ENCODE measurements at regions not wholly inside any gene's neighbourhood (a gene's known extent, or its start where the extent isn't known, plus 50 kb on each side); places are given as distances from the start of the nearest gene placed in this dataset.
"Not testable (repeated sequence)": the region's sequence is repeated elsewhere in the genome, so short reads cannot be mapped to it uniquely, and the experiment has no call there.

DNA sequence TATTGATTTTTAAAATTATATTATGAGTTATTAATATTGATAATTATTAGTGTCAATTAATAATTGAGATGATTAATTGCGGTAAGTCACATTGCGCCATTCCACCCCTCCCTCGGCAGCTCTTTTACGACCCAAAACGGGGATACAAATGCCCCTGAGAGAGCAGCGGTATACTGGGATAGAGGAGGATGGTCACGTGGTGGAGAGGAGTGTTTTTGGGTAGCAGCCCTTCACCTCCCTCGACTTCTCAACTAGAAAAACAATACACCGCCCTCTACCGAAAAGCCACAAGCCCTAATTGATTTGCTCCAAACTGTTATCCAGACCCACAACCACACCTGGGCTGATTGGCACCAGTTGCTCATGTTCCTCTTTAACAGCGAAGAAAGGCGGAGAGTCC, 71.0 kb downstream of the DAPL1 start:
- DNase-seq; ATAC-seq; intact Hi-C loops (cut with DNase I, micrococcal nuclease): not testable (repeated sequence)

DNA sequence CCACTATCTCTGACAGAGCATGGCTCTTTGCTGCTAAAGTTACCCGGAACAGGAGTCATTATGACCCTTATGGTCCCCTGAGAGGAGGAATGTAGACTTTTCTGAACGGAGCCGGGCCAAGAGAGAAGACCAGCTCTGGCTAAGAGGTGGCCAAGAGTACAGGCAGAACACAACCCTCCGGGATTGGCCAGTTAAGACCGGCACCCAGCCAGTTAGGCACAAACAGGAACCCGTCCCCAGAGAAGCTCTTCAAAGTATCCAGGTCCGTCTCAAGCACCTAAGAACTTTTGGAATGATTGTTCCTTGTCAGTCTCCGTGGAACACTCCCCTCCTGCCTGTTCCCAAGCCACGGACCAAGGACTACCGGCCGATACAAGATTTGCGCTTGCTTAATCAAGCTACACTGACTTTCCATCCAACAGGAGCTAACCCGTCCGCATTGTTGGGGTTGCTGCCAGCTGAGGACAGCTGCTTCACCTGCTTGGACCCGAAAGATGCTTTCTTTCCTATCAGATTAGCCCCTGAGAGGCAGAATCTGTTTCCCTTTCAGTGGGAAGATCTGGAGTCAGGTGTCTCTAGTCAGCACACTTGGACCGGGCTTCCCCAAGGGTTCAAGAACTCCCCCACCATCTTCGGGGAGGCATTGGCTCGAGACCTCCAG, 72.5 kb downstream of the DAPL1 start:
- ATAC-seq; intact Hi-C loops (cut with DNase I, micrococcal nuclease); DNase-seq: not testable (repeated sequence)

DNA sequence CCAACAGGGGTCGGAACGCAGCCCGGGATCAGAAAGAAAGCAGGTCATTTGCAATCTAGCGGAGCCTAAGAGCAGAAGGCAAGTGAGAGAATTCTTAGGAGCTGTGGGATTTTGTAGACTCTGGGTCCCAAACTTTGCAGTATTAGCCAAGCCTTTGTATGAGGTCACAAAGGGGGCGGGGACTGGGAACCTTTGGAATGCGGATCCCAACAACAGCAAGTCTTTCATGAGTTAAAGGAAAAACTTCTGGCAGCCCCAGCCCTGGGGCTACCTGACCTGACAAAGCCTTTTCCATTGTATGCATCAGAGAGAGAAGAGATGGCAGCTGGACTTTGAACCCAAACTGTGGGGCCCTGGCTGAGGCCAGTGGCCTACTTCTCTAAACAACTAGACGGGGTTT, 73.3 kb downstream of the DAPL1 start:
- DNase-seq; intact Hi-C loops (cut with DNase I, micrococcal nuclease): not testable (repeated sequence)

DNA sequence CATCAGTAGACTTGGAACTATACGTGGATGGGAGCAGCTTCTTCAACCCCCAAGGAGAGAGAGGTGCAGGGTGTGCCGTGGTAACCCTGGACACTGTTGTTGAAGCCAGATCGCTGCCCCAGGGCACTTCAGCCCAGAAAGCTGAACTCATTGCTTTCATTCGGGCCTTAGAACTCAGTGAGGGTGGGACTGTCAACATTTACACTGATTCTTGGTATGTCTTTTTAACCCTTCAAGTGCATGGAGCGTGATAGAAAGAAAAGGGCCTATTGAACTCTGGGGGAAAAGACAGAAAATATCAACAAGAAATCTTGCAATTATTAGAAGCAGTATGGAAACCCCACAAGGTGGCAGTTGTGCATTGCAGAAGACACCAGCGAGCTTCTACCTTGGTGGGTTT, 74.0 kb downstream of the DAPL1 start:
- DNase-seq; ATAC-seq; intact Hi-C loops (cut with DNase I, micrococcal nuclease): not testable (repeated sequence)

More for the DNA sequence above, 73.3 kb downstream of the DAPL1 start:
- ATAC-seq: not testable (repeated sequence)

DNA sequence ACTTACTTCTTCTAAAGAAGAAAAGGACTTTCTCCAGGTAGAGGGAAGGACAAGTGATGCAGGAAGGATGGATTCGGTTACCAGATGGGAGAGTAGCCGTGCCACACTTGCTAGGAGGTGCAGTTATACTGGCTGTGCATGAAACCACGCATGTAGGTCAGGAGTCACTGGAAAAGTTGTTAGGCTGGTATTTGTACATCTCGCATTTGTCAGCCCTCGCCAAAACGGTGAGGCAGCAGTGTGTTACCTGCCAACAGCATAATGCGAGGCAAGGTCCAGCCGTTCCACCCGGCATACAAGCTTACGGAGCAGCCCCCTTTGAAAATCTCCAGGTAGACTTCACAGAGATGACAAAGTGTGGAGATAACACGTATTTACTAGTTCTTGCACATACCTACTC, 74.5 kb downstream of the DAPL1 start:
- intact Hi-C loops (cut with DNase I, micrococcal nuclease); ATAC-seq; DNase-seq: not testable (repeated sequence)

DNA sequence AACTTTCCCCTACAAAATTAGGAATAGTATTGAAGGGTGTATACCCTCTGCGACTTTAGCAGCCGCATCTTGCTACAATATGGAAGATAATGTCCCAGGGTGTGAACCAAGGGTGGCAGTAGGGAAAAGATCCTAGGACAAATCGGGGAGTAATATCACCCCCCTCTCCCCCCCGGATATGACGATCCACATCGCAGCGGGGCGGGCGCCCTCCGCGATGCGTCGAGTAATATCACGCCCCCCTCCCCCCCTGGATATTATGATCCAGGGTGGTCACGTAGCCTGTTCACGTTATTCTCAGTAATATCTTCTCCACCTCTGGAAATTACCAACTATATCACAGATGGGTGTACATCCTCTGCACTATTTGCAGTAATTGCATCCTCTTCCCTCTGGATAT, 82.9 kb downstream of the DAPL1 start:
- intact Hi-C loops (cut with DNase I, micrococcal nuclease): no loop called here
- no peak for ATAC-seq
- no peak for DNase-seq

DNA sequence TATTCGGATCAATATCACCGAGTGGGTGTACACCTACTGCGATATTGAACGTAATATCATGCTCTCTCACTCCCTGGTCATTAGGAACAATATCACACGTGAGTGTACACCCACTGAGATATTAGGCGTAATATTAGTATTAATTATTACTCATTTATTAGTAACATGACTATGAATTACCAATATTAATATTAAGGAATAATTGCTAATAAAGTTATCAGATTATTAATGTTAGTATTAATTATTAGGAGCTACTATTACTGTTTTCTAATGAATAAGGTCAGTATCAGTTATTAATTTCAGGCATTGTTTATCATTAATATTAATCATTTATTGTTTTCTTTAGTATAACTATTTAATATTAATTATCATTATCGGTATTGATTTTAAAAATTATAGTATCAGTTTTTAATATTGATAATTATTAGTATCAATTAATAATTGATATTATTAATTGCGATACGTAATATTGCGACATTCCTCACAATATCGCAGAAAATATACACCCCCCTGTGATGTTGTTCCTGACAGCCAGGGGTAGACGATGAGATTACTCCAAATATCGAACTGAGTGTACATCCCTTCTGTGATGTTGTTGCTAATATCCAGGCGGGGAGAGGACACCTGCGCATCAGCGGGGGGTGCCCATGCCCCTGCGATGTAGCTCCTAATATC, 84.2 kb downstream of the DAPL1 start:
- intact Hi-C loops (cut with DNase I, micrococcal nuclease): no loop called here
- DNase-seq (no peak), ATAC-seq (no peak)

DNA sequence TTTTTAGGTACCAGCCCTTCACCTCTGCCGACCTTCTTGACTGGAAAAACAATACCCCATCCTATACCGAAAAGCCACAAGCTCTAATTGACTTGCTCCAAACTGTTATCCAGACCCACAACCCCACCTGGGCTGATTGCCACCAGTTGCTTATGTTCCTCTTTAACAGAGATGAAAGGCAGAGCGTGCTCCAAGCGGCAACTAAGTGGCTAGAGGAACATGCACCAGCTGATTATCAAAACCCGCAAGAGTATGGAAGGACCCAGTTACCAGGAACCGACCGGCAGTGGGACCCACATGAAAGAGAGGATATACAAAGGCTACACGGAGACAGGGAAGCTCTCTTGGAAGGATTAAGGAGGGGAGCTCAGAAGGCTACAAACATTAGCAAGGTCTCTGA, 86.1 kb upstream of the TANC1 start:
- intact Hi-C loops (cut with DNase I, micrococcal nuclease): no loop called here
- ATAC-seq (no peak), DNase-seq (no peak)

DNA sequence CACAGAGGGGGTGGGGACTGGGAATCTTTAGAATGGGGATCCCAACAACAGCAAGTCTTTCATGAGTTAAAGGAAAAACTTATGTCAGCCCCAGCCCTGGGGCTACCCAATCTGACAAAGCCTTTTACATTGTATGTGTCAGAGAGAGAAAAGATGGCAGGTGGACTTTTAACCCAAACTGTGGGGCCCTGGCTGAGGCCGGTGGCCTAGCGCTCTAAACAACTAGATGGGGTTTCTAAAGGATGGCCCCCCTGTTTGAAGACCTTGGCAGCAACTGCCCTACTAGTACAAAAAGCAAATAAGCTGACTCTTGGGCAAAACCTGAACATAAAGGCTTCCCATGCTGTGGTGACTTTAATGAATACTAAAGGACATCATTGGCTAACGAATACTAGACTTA, 83.9 kb upstream of the TANC1 start:
- DNase-seq; intact Hi-C loops (cut with DNase I, micrococcal nuclease); ATAC-seq: not testable (repeated sequence)

DNA sequence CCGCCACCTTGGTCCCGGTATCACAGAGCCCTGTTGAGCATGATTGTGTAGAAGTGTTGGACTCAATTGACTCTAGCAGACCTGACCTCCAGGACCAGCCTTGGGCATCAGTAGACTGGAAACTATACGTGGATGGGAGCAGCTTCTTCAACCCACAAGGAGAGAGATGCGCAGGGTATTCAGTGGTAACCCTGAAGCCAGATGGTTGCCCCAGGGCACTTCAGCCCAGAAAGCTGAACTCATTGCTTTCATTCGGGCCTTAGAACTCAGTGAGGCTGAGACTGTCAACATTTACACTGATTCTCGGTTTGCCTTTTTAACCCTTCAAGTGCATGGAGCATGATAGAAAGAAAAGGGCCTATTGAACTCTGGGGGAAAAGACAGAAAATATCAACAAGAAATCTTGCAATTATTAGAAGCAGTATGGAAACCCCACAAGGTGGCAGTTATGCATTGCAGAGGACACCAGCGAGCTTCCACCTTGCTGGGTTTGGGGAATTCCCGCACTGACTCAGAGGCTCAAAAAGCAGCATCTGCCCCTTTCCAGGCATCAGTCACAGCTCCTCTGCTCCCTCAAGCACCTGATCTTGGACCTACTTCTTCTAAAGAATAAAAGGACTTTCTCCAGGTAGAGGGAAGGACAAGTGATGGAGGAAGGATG, 83.3 kb upstream of the TANC1 start:
- ATAC-seq; intact Hi-C loops (cut with DNase I, micrococcal nuclease); DNase-seq: not testable (repeated sequence)

DNA sequence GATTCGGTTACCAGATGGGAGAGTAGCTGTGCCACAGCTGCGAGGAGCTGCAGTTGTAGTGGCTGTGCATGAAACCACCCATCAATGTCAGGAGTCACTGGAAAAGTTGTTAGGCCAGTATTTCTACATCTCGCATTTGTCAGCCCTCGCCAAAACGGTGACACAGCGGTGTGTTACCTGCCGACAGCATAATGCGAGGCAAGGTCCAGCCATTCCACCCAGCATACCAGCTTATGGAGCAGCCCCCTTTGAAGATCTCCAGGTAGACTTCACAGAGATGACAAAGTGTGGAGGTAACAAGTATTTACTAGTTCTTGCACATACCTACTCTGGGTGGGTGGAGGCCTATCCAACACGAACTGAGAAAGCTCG, 82.8 kb upstream of the TANC1 start:
- ATAC-seq; intact Hi-C loops (cut with DNase I, micrococcal nuclease); DNase-seq: not testable (repeated sequence)

DNA sequence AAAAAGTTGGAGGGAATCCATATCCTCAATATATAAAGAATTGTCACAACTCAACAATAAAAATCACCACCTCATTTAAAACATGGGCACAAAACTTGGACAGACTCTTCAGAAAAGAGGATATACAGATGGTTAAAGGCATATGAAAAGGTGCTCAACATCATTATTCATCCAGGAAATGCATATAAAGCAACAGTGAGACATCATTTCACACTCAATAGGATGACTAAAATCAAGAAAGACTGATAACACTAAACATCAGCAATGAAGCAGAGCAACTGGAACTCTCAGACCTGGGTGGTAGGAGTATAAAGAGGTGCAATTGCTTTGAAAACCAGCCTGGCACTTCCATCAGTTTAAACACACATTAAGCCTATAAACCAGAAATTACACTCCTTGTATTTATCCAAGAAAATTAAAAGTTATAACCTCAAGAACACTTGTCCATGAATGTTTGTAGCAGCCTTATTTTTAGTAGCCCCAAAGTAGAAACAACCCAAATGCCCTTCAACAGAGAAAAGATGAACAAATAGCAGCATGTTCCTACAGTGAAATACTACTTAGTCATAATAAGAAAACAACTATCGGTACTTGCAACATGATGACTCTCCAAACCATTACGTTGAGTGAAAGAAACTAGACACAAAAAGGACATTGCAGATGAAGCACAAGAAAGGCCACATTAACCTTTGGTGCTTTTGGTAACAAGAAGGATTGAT, 79.1 kb upstream of the TANC1 start:
- DNase-seq (no peak), ATAC-seq (no peak)
- intact Hi-C loops (cut with DNase I, micrococcal nuclease): no loop called here

DNA sequence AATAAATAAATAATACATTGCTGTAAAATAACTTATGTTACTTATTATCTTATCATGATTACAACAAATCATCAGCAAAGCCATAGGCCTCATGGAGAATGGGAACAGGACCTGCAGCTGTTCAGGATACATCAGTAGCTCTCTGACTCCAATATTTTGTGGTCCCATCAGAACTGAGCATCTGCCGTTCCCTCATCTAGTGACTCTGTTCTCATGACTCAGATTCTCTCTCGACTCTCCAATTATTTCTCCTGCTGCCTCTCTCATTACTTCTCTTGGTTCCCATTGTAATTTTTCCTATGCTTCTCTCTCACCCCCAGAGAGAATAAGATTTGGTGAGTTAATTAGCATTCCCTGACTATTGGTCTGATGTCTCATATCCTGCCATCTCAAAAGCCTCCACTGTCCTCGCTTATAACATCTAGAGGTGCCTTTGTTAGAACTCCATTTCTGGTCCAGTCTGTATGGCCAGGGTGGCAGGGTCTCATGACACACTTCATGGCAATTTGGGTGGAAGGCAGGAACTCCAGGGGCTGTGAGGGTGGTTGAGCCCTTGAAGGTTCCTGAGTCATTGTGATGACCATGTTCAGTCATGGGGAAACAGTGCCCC, 78.0 kb upstream of the TANC1 start:
- DNase-seq: no peak
- ATAC-seq: no peak
- intact Hi-C loops (cut with DNase I, micrococcal nuclease): no loop called here

DNA sequence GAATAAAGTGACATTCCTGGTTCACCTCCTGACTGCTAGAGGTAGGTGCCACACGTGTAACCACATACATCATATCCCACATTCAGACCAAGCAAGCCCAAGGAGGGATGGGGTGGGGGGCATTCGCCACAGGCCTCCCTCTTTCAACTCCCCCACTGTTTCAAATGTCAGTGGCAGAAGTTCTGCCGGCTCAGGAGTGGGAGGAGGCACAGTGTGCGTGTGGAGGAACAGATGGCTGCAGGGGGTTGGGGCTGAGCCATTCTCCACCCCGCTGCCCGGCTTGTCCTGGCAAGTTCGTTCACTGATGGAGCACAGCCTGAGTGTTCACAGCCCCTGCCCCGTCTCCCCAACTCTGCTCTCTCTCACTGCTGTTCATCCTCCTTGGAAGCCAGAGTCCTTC, 75.4 kb upstream of the TANC1 start:
- ATAC-seq (no peak), DNase-seq (no peak)
- intact Hi-C loops (cut with DNase I, micrococcal nuclease): no loop called here

DNA sequence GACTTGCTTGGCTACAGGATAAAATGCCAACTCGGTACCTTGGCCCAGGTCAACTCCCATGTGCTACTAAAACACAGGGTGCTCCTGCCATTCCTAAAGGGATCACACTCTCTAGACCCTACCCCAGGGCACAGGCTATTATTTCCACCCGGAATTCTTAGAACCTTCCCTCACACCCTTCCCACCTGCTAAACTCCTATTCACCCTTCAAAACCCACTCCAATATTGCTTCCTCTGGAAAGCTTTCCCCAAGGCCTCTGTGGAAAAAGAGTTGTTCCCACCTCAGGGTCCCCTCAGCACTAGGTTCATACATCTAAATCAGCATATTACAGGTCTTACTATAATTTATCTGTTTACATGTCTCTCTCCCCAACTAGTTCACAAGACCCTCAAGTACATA, 75.0 kb upstream of the TANC1 start:
- intact Hi-C loops (cut with DNase I, micrococcal nuclease): no loop called here
- no peak for ATAC-seq
- no peak for DNase-seq

DNA sequence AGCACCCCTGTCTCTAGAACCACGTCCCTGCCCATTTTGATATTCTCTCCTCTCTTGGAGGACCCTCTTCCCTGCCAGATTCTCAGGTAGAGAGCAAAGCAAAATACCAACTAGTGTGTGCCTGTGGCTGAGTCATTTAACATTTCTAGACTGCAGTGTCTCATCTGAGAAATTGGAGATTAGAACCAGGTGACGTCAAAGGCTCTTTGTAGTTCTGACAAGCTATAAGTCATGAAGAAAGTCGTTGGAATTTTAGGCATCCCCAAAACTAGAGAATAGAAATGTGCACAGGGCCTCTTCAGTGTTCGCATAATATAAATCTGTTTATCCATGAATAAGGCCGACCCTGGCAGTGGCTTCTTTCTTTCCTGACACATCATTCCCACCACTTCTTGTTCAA, 74.4 kb upstream of the TANC1 start:
- intact Hi-C loops (cut with DNase I, micrococcal nuclease): no loop called here
- DNase-seq (no peak), ATAC-seq (no peak)

DNA sequence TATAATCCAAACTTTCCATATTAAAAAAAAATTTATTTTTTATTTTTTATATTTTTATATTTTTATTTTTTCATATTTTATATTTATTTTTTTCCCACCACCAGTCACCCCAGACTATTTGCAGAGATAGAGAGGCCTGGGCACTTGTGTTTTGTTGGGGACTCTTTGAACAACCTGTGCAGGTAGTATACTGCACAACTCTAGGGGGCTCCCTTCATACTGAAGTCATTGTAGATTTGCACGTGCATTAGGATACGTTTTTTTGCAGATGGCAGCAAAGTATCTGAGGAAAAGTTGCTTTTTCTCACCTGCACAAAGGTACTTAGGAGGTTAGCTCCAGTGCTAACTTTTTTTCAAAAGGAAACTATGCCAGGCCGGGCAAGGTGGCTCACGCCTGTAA, 73.9 kb upstream of the TANC1 start:
- DNase-seq (no peak), ATAC-seq (no peak)
- intact Hi-C loops (cut with DNase I, micrococcal nuclease): no loop called here

DNA sequence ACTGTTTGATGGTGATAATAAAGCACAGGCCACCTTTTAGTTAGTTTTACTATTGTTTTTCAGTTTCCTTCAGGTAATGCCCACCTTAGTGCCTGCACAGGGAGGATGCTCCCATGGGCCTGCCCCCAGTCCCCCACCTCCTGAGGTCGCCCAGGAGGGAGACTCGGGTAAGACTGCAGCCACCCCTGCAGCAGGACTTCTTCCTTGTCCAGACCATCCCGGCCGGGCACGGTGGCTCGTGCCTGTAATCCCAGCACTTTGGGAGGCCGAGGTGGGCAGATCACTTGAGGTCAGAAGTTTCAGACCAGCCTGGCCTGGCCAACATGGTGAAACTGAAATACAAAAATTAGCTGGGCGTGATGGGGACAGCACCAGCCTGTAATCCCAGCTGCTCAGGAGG, 68.1 kb upstream of the TANC1 start:
- intact Hi-C loops (cut with DNase I, micrococcal nuclease): loop anchor here in 1 of 2 donors (5.0 kb wide), 1 partner anchor 217 kb away; no protein-coding TSS in a partner anchor
- DNase-seq (no peak), ATAC-seq (no peak)

DNA sequence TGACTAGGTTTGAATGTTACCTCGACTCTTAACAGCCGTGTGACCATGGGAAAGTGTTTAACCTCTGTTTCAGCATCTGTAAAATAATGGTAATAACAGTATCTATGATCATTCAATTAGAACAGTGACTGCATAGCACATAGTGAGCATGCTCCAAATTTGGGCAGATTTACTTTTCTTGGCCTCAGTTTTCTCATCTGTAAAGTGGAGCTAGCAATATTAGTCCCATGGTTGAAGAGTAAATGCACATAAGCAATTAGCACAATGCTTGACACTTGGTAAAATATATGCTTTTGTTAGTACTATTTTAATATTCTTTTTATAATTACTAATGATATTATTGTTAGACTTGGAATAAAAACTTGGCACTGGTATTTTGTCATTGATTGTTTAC, 66.4 kb upstream of the TANC1 start:
- intact Hi-C loops (cut with DNase I, micrococcal nuclease): loop anchor here in 1 of 2 donors (5.0 kb wide), 1 partner anchor 215 kb away; no protein-coding TSS in a partner anchor
- DNase-seq (no peak), ATAC-seq (no peak)
